ENCODE measurements at regions not wholly inside any gene's neighbourhood (a gene's known extent, or its start where the extent isn't known, plus 50 kb on each side); places are given as distances from the start of the nearest gene placed in this dataset.
A peak's percentile ranks its signal among the peaks of the same experiment; 100 is the strongest.

DNA sequence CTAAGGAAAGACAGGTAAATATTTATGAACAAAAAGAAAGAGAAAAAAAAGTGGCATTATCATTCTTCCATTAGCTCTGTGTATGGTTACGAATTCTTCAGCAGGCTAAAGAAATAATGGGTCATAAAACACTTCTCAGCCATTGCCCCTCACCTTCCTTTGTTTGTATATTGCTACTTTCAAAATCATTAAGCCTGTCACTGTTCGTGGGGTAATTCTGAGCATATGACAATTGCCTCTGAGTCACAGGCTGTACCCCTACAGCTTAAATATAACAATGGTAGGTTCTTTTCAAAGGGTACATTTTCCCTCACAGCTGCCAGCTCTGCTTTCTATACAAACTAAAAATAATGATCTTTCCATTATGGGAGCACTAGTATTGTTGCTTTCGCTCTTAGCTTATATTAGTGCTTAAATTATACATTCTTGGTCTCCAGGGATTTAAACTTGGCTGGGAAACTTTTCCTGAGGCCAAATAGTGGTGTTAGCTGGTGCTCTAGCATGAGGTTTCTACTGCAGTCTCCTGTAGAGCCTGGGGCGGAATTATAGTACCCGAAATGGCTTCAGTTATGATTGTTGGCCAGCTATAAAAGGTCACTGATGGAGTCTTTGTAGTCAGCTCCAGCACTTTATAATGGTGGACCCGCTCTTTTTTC lies 74.7 kb upstream of the CDH11 start:
- Mint-ChIP-seq H3K4me1 (peaks cover 15% of the 10 kb centered on the region), H3K27ac (no peak overlapping the region), H3K27me3 (ENCODE audit: low read depth) (peaks cover 4% of the 10 kb centered on the region), H3K9me3 (peaks cover 9% of the 10 kb centered on the region), H3K36me3 (peaks cover 4% of the 10 kb centered on the region), H3K4me3 (no peak overlapping the region)
- no peak for TF ChIP-seq CTCF (IDR thresholded peaks at IDR 0.05; ENCODE audit: unreplicated experiment)
- no peak for DNase-seq (ENCODE audit: low spot score in 2 of 2, unreplicated experiment in 2 of 2)

GRCh38 chr16:65195998-65196397 lies 74.1 kb upstream of the CDH11 start:
- Mint-ChIP-seq H3K27me3 (ENCODE audit: low read depth) (peaks cover 2% of the 10 kb centered on the region), H3K4me1 (peaks cover 15% of the 10 kb centered on the region), H3K27ac (no peak overlapping the region), H3K9me3 (peaks cover 9% of the 10 kb centered on the region), H3K36me3 (peaks cover 4% of the 10 kb centered on the region), H3K4me3 (no peak overlapping the region)
- TF ChIP-seq CTCF (IDR thresholded peaks at IDR 0.05; ENCODE audit: unreplicated experiment), result no peak
- DNase-seq (ENCODE audit: low spot score in 2 of 2, unreplicated experiment in 2 of 2), result no peak

- no peak overlapping the region for H3K27ac Mint-ChIP-seq
- no peak for TF ChIP-seq CTCF (IDR thresholded peaks at IDR 0.05; ENCODE audit: unreplicated experiment)
These were observed 63.4 kb upstream of the CDH11 start for GRCh38 chr16:65185241-65185778.

GRCh38 chr16:65181071-65181561 lies 59.3 kb upstream of the CDH11 start:
- TF ChIP-seq CTCF (IDR thresholded peaks at IDR 0.05; ENCODE audit: unreplicated experiment), result no peak

More at GRCh38 chr16:65185241-65185778, 63.4 kb upstream of the CDH11 start:
- Mint-ChIP-seq H3K27me3 (ENCODE audit: low read depth) (peaks cover 4% of the 10 kb centered on the region), H3K9me3 (peaks cover 3% of the 10 kb centered on the region), H3K4me1 (no peaks in the 10 kb centered on the region), H3K4me3 (no peak overlapping the region), H3K36me3 (no peaks in the 10 kb centered on the region)
- DNase-seq (ENCODE audit: low spot score in 2 of 2, unreplicated experiment in 2 of 2), result no peak

DNA sequence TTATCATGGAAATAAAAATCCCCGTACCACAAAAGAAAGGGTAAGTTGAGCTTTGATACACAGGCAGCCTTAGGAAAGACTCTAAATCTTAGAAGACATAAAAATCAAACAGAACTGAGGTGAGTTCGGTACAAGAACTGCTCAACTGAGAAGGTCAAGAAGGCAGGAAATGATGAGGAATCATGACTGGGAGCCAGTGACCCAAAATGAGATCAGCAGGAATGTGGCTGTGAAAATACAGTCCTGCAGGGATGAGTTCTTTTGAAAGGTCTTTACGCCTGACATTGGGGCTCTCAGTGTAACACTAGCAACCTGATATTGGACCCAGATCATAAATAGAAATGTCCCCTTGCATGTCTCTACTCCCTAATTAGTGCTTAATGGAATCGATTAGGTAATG lies 56.3 kb upstream of the CDH11 start:
- no peak for DNase-seq (ENCODE audit: low spot score in 2 of 2, unreplicated experiment in 2 of 2)
- H3K27ac Mint-ChIP-seq, result no peak overlapping the region
- H3K4me3 Mint-ChIP-seq, result no peak overlapping the region
- peaks cover 4% of the 10 kb centered on the region for H3K4me1 Mint-ChIP-seq
- TF ChIP-seq CTCF (IDR thresholded peaks at IDR 0.05; ENCODE audit: unreplicated experiment), result no peak
- peaks cover 3% of the 10 kb centered on the region for H3K9me3 Mint-ChIP-seq
- H3K36me3 Mint-ChIP-seq, result no peaks in the 10 kb centered on the region
- H3K27me3 Mint-ChIP-seq (ENCODE audit: low read depth), result no peaks in the 10 kb centered on the region

More at GRCh38 chr16:65181071-65181561, 59.3 kb upstream of the CDH11 start:
- Mint-ChIP-seq H3K27ac (peak overlapping the region; percentile 50), H3K4me3 (no peak overlapping the region), H3K27me3 (ENCODE audit: low read depth) (no peaks in the 10 kb centered on the region), H3K9me3 (peaks cover 3% of the 10 kb centered on the region), H3K36me3 (no peaks in the 10 kb centered on the region), H3K4me1 (peaks cover under 1% of the 10 kb centered on the region)
- DNase-seq (ENCODE audit: low spot score in 2 of 2, unreplicated experiment in 2 of 2), result no peak

Measured in mesothelial cell of epicardium (in vitro differentiated cells).